ENCODE measurements at regions not wholly inside any gene's neighbourhood (a gene's known extent, or its start where the extent isn't known, plus 50 kb on each side); places are given as distances from the start of the nearest gene placed in this dataset.

GRCh38 chr7:82530361-82530760 is 86.8 kb upstream of the CACNA2D1 start (continued):
- TF ChIP-seq GTF2I (CRISPR knock-in tag; conservative IDR thresholded peaks at IDR 0.05): no peak
- TF ChIP-seq CDX4 (CRISPR knock-in tag; IDR thresholded peaks at IDR 0.05; ENCODE audit: borderline replicate concordance): no peak
- TF ChIP-seq ZSCAN18 (CRISPR knock-in tag; IDR thresholded peaks at IDR 0.05): no peak
- no peak for TF ChIP-seq FOXP1 (CRISPR knock-in tag; IDR thresholded peaks at IDR 0.05; ENCODE audit: borderline replicate concordance)
- no peak for TF ChIP-seq EMX1 (CRISPR knock-in tag; IDR thresholded peaks at IDR 0.05)

GRCh38 chr7:82528577-82529310 is 85.2 kb upstream of the CACNA2D1 start:
- no peak for DNase-seq (ENCODE audit: low spot score)
- ChIA-PET CTCF (no interaction called here), POLR2A (no interaction called here)
- Mint-ChIP-seq H3K9me3 (no peaks in the 10 kb centered on the region), H3K36me3 (no peaks in the 10 kb centered on the region), H3K27me3 (ENCODE audit: low read depth) (no peaks in the 10 kb centered on the region), H3K4me1 (peaks cover 14% of the 10 kb centered on the region), H3K4me3 (no peak overlapping the region), H3K27ac (no peak overlapping the region)
- no peak for ATAC-seq
- no peak for TF ChIP-seq TCF7 (CRISPR knock-in tag; IDR thresholded peaks at IDR 0.05; ENCODE audit: low read depth)
- no peak for TF ChIP-seq MLX (CRISPR knock-in tag; IDR thresholded peaks at IDR 0.05)
- no peak for TF ChIP-seq EMX1 (CRISPR knock-in tag; IDR thresholded peaks at IDR 0.05)
- TF ChIP-seq AR (CRISPR knock-in tag; IDR thresholded peaks at IDR 0.05): no peak
- TF ChIP-seq ATF1 (CRISPR knock-in tag; IDR thresholded peaks at IDR 0.05): no peak
- no peak for TF ChIP-seq IRF1 (CRISPR knock-in tag; IDR thresholded peaks at IDR 0.05)
- TF ChIP-seq OVOL2 (CRISPR knock-in tag; IDR thresholded peaks at IDR 0.05; ENCODE audit: borderline replicate concordance): no peak
- TF ChIP-seq ZBTB43 (CRISPR knock-in tag; IDR thresholded peaks at IDR 0.05): no peak
- TF ChIP-seq ZNF396 (CRISPR knock-in tag; IDR thresholded peaks at IDR 0.05; ENCODE audit: borderline replicate concordance): no peak
- TF ChIP-seq NR3C1 (CRISPR knock-in tag; conservative IDR thresholded peaks at IDR 0.05; ENCODE audit: low read depth): no peak
- TF ChIP-seq NFE2L1 (CRISPR knock-in tag; IDR thresholded peaks at IDR 0.05): no peak

- POLR2A ChIA-PET: no interaction called here
- CTCF ChIA-PET: no interaction called here
- Mint-ChIP-seq H3K9me3 (no peaks in the 10 kb centered on the region), H3K27me3 (ENCODE audit: low read depth) (no peaks in the 10 kb centered on the region), H3K36me3 (no peaks in the 10 kb centered on the region), H3K4me3 (no peak overlapping the region), H3K4me1 (peaks cover 21% of the 10 kb centered on the region), H3K27ac (no peak overlapping the region)
- no peak for ATAC-seq
- no peak for DNase-seq (ENCODE audit: low spot score)
- no peak for TF ChIP-seq NR2C2 (CRISPR knock-in tag; IDR thresholded peaks at IDR 0.05)
- TF ChIP-seq ZNF317 (CRISPR knock-in tag; IDR thresholded peaks at IDR 0.05; ENCODE audit: borderline replicate concordance, low read depth): no peak
- TF ChIP-seq EMX1 (CRISPR knock-in tag; IDR thresholded peaks at IDR 0.05): no peak
- TF ChIP-seq GABPB1 (CRISPR knock-in tag; IDR thresholded peaks at IDR 0.05): no peak
- no peak for TF ChIP-seq RORB (CRISPR knock-in tag; IDR thresholded peaks at IDR 0.05)
- no peak for TF ChIP-seq ZNF138 (CRISPR knock-in tag; conservative IDR thresholded peaks at IDR 0.05)
- TF ChIP-seq TEAD4 (CRISPR knock-in tag; IDR thresholded peaks at IDR 0.05): no peak
- TF ChIP-seq ERG (CRISPR knock-in tag; IDR thresholded peaks at IDR 0.05): no peak
- no peak for TF ChIP-seq IRF2 (CRISPR knock-in tag; IDR thresholded peaks at IDR 0.05; ENCODE audit: borderline replicate concordance, low read depth)
Measured at GRCh38 chr7:82527851-82528250, 84.3 kb upstream of the CACNA2D1 start.
